Keratinocyte (primary cell): ENCODE measurements at regions not wholly inside any gene's neighbourhood (a gene's known extent, or its start where the extent isn't known, plus 50 kb on each side); places are given as distances from the start of the nearest gene placed in this dataset.

Experiments
- DNase-seq: peaks from one replicate; pipeline ENCODE4 v3.0.0-alpha.2; 2011; ENCODE audit warnings: low read depth, missing footprints, low spot score
- FAIRE-seq: peaks from 2 replicates; lab custom pipeline; 2011; peaks lifted over from hg19 to GRCh38; lab: Jason Lieb, UNC
- H2AFZ ChIP-seq: 2 replicates; pipeline ENCODE4 v1.6.0; 2012; ENCODE audit warnings: low read length, control low read depth, inconsistent platforms; ENCODE audit not compliant: control insufficient read depth
- H3K27ac ChIP-seq: 2 replicates; pipeline ENCODE4 v1.5.1; 2011; ENCODE audit warnings: low read length; ENCODE audit not compliant: control insufficient read depth, insufficient read depth
- H3K27me3 ChIP-seq: 3 replicates; pipeline ENCODE4 v1.6.0; 2011; ENCODE audit warnings: low read length; ENCODE audit not compliant: control insufficient read depth, insufficient read depth; ENCODE audit errors: extremely low read depth
- H3K36me3 ChIP-seq, 2 experiments: 2 replicates in 1 of 2; 3 replicates in 1 of 2; pipeline ENCODE4 v1.5.1; 2011; ENCODE audit warnings: low read length in 2 of 2, mild to moderate bottlenecking in 1 of 2; ENCODE audit not compliant: control insufficient read depth in 2 of 2, insufficient read depth in 2 of 2; ENCODE audit errors: extremely low read depth in 1 of 2
- H3K4me1 ChIP-seq: 3 replicates; pipeline ENCODE4 v1.5.1; 2011; ENCODE audit warnings: low read length; ENCODE audit not compliant: control insufficient read depth, insufficient read depth; ENCODE audit errors: extremely low read depth
- H3K4me2 ChIP-seq: 3 replicates; pipeline ENCODE4 v1.6.0; 2011; ENCODE audit warnings: low read depth, low read length; ENCODE audit not compliant: control insufficient read depth, insufficient read depth; ENCODE audit errors: extremely low read depth
- H3K4me3 ChIP-seq, 3 experiments: fragments of 200-600 bp in 1 of 3; sonication (generic) in 1 of 3; 2 replicates in 2 of 3; 3 replicates in 1 of 3; pipeline ENCODE4 v1.5.1; 2011 to 2016; ENCODE audit warnings: low read length in 3 of 3, mild to moderate bottlenecking in 3 of 3, control low read depth in 2 of 3, inconsistent platforms in 1 of 3, low read depth in 1 of 3, mixed read lengths in 1 of 3, mixed run types in 1 of 3, moderate library complexity in 1 of 3; ENCODE audit not compliant: control insufficient read depth in 2 of 3, insufficient read depth in 2 of 3; ENCODE audit errors: extremely low read depth in 1 of 3
- H3K79me2 ChIP-seq: 2 replicates; pipeline ENCODE4 v1.6.0; 2012; ENCODE audit warnings: low read length; ENCODE audit not compliant: control insufficient read depth, insufficient read depth
- H3K9ac ChIP-seq: 3 replicates; pipeline ENCODE4 v1.6.0; 2011; ENCODE audit warnings: low read length; ENCODE audit not compliant: control insufficient read depth, insufficient read depth; ENCODE audit errors: extremely low read depth
- H3K9me1 ChIP-seq: 3 replicates; pipeline ENCODE4 v1.6.0; 2011; ENCODE audit warnings: low read length; ENCODE audit not compliant: control insufficient read depth, insufficient read depth; ENCODE audit errors: extremely low read depth
- H3K9me3 ChIP-seq: 2 replicates; pipeline ENCODE4 v1.5.1; 2012; ENCODE audit warnings: low read depth, low read length; ENCODE audit not compliant: control insufficient read depth
- H4K20me1 ChIP-seq: 3 replicates; pipeline ENCODE4 v1.6.0; 2011; ENCODE audit warnings: low read length; ENCODE audit not compliant: control insufficient read depth, insufficient read depth; ENCODE audit errors: extremely low read depth
- CTCF ChIP-seq, 3 experiments: IDR thresholded peaks in 1 of 3; conservative IDR thresholded peaks in 1 of 3; optimal IDR thresholded peaks in 1 of 3; 2 replicates in 2 of 3; 3 replicates in 1 of 3; pipeline versions ENCODE3 to v1.5.1; 2011; ENCODE audit warnings: low read length in 3 of 3, mild to moderate bottlenecking in 3 of 3, moderate library complexity in 2 of 3, control low read depth in 1 of 3, inconsistent platforms in 1 of 3; ENCODE audit not compliant: insufficient read depth in 2 of 3; ENCODE audit errors: extremely low read depth in 1 of 3
- EZH2 ChIP-seq: IDR thresholded peaks from one replicate; pipeline ENCODE4 v1.6.1; 2012; ENCODE audit warnings: inconsistent platforms, mild to moderate bottlenecking, low read length, moderate library complexity
- dilution Hi-C: fragments of 300-500 bp; cut with MboI; formaldehyde crosslinking; loops from one replicate; pipeline ENCODE4 v1.7.0; 2020; ENCODE audit warnings: low sequenced_read_pairs; ENCODE audit not compliant: extremely low pct_ligation_motif_present

- no peak overlapping the region for H2AFZ ChIP-seq
- H3K9me3 ChIP-seq, result no peaks in the 10 kb centered on the region
- no peaks in the 10 kb centered on the region for H3K4me1 ChIP-seq
- no peak overlapping the region for H3K27ac ChIP-seq
- no peaks in the 10 kb centered on the region for H4K20me1 ChIP-seq
- no peak overlapping the region for H3K4me2 ChIP-seq
- no peaks in the 10 kb centered on the region for H3K9me1 ChIP-seq
- FAIRE-seq, result no peak
- TF ChIP-seq EZH2, result no peak
- no peak for TF ChIP-seq CTCF (optimal IDR thresholded peaks at IDR 0.05 in 1 of 3, IDR thresholded peaks at IDR 0.05 in 1 of 3, conservative IDR thresholded peaks at IDR 0.05 in 1 of 3; ENCODE audit: extremely low read depth in 1 of 3, insufficient read depth in 2 of 3, low read length in 3 of 3)
- dilution Hi-C loops, result no loop called here
- H3K27me3 ChIP-seq, result no peaks in the 10 kb centered on the region
- no peak overlapping the region for H3K9ac ChIP-seq
- H3K4me3 ChIP-seq, result no peak overlapping the region
- H3K79me2 ChIP-seq, result no peaks in the 10 kb centered on the region
- DNase-seq, result no peak
- H3K36me3 ChIP-seq, result no peaks in the 10 kb centered on the region
Observed at GRCh38 chr6:169946971-169947370, 195.5 kb downstream of the ERMARD start.

- H3K9ac ChIP-seq, result no peak overlapping the region
- no peak overlapping the region for H3K27ac ChIP-seq
- dilution Hi-C loops, result no loop called here
- no peaks in the 10 kb centered on the region for H3K9me3 ChIP-seq
- H3K79me2 ChIP-seq, result no peaks in the 10 kb centered on the region
- no peaks in the 10 kb centered on the region for H3K36me3 ChIP-seq
- no peaks in the 10 kb centered on the region for H3K9me1 ChIP-seq
- TF ChIP-seq CTCF (optimal IDR thresholded peaks at IDR 0.05 in 1 of 3, IDR thresholded peaks at IDR 0.05 in 1 of 3, conservative IDR thresholded peaks at IDR 0.05 in 1 of 3; ENCODE audit: extremely low read depth in 1 of 3, insufficient read depth in 2 of 3, low read length in 3 of 3) (no peak), EZH2 (no peak)
- no peak overlapping the region for H2AFZ ChIP-seq
- no peaks in the 10 kb centered on the region for H3K4me1 ChIP-seq
- FAIRE-seq, result no peak
- no peak overlapping the region for H3K4me3 ChIP-seq
- H4K20me1 ChIP-seq, result no peaks in the 10 kb centered on the region
- no peaks in the 10 kb centered on the region for H3K27me3 ChIP-seq
- DNase-seq, result no peak
- H3K4me2 ChIP-seq, result no peak overlapping the region
Observed at GRCh38 chr6:169945117-169945516, 193.7 kb downstream of the ERMARD start.
